IMR-90 (cell line): ENCODE measurements at regions not wholly inside any gene's neighbourhood (a gene's known extent, or its start where the extent isn't known, plus 50 kb on each side); places are given as distances from the start of the nearest gene placed in this dataset.

Source experiments
- ATAC-seq: fragments of 200-7000 bp; cut with Tn5 transposase; 2 replicates; pipeline ENCODE4 v1.9.1; 2020; ENCODE audit warnings: low read depth, mild to moderate bottlenecking, moderate library complexity
- BruUV-seq: library from RNA; stranded (reverse); fragments of 400-500 nt; replicated peaks from 2 replicates; lab custom pipeline; 2021; lab: Mats Ljungman, UMichigan
- CTCF ChIA-PET: fragments of 300-600 bp; formaldehyde crosslinking; extraction: SDS; loops from one replicate; lab custom pipeline; 2021; ENCODE audit warnings: antibody characterized with exemption; lab: Yijun Ruan, JAX
- POLR2A ChIA-PET: fragments of 300-600 bp; sonication (Branson Sonifier 250); formaldehyde crosslinking; loops from one replicate; lab custom pipeline; 2022; ENCODE audit warnings: antibody characterized with exemption; ENCODE audit not compliant: unreplicated experiment; lab: Charles Lee
- DNase-seq: peaks from one replicate; pipeline ENCODE4 v3.0.0; 2013
- H2AFZ ChIP-seq: replicated peaks from 2 replicates; pipeline ENCODE3; 2013; ENCODE audit warnings: low read length, mild to moderate bottlenecking; ENCODE audit not compliant: poor library complexity
- H2AK5ac ChIP-seq: 2 replicates; pipeline ENCODE4 v1.6.1; 2013; ENCODE audit warnings: low read depth, low read length, inconsistent platforms
- H2AK9ac ChIP-seq: replicated peaks from 2 replicates; pipeline ENCODE3; 2013; ENCODE audit warnings: mild to moderate bottlenecking, low read depth, low read length, moderate library complexity; ENCODE audit not compliant: poor library complexity
- H2BK120ac ChIP-seq: 2 replicates; pipeline ENCODE4 v1.6.1; 2013; ENCODE audit warnings: low read depth, low read length, inconsistent platforms
- H2BK15ac ChIP-seq: 3 replicates; pipeline ENCODE4 v1.6.1; 2013; ENCODE audit warnings: low read depth, low read length, inconsistent platforms
- H2BK20ac ChIP-seq: 2 replicates; pipeline ENCODE4 v1.6.1; 2013; ENCODE audit warnings: low read depth, mild to moderate bottlenecking, inconsistent platforms, low read length, moderate library complexity
- H2BK5ac ChIP-seq: 2 replicates; pipeline ENCODE4 v1.6.1; 2013; ENCODE audit warnings: mild to moderate bottlenecking, low read depth, low read length, inconsistent platforms; ENCODE audit not compliant: poor library complexity, severe bottlenecking
- H3K14ac ChIP-seq: replicated peaks from 2 replicates; pipeline ENCODE4 v1.6.1; 2013; ENCODE audit warnings: low read depth, low read length, inconsistent platforms
- H3K18ac ChIP-seq: 2 replicates; pipeline ENCODE4 v1.6.1; 2013; ENCODE audit warnings: low read depth, low read length, control low read depth
- H3K23ac ChIP-seq: 2 replicates; pipeline ENCODE4 v1.6.1; 2013; ENCODE audit warnings: low read depth, low read length, inconsistent platforms
- H3K27ac ChIP-seq: 2 replicates; pipeline ENCODE4 v1.5.1; 2013; ENCODE audit warnings: mild to moderate bottlenecking, control low read depth, low read length; ENCODE audit not compliant: insufficient read depth
- H3K27me3 ChIP-seq: 2 replicates; pipeline ENCODE4 v1.6.1; 2013; ENCODE audit warnings: low read length; ENCODE audit not compliant: control insufficient read depth, insufficient read depth
- H3K36me3 ChIP-seq: 2 replicates; pipeline ENCODE4 v1.6.1; 2013; ENCODE audit warnings: low read length, mixed read lengths; ENCODE audit not compliant: control insufficient read depth, insufficient read depth
- H3K4ac ChIP-seq: 2 replicates; pipeline ENCODE4 v1.6.1; 2013; ENCODE audit warnings: low read depth, low read length, inconsistent platforms
- H3K4me1 ChIP-seq: 2 replicates; pipeline ENCODE4 v1.6.1; 2013; ENCODE audit warnings: low read length, mixed read lengths; ENCODE audit not compliant: control insufficient read depth, insufficient read depth
- H3K4me2 ChIP-seq: 2 replicates; pipeline ENCODE4 v1.6.1; 2013; ENCODE audit warnings: low read depth, mild to moderate bottlenecking, control low read depth, low read length, moderate library complexity
- H3K4me3 ChIP-seq: 2 replicates; pipeline ENCODE4 v1.5.1; 2013; ENCODE audit warnings: low read depth, mild to moderate bottlenecking, control low read depth, low read length, moderate library complexity; ENCODE audit not compliant: insufficient read depth
- H3K56ac ChIP-seq: 2 replicates; pipeline ENCODE4 v1.6.1; 2013; ENCODE audit warnings: low read length, inconsistent platforms; ENCODE audit not compliant: insufficient read depth; ENCODE audit errors: extremely low read depth
- H3K79me1 ChIP-seq, 2 experiments: 2 replicates each; pipeline ENCODE4 v1.6.1; 2013; ENCODE audit warnings: low read length in 2 of 2, inconsistent platforms in 1 of 2, low read depth in 1 of 2
- H3K9ac ChIP-seq: 2 replicates; pipeline ENCODE4 v1.6.1; 2013; ENCODE audit warnings: low read depth, low read length, control low read depth
- H3K9me1 ChIP-seq: 2 replicates; pipeline ENCODE4 v1.6.1; 2013; ENCODE audit warnings: low read length, inconsistent platforms; ENCODE audit not compliant: insufficient read depth
- H3K9me3 ChIP-seq: 2 replicates; pipeline ENCODE4 v1.6.1; 2013; ENCODE audit warnings: low read length; ENCODE audit not compliant: control insufficient read depth, insufficient read depth
- H4K20me1 ChIP-seq: 2 replicates; pipeline ENCODE4 v1.6.1; 2013; ENCODE audit warnings: low read length, inconsistent platforms; ENCODE audit not compliant: insufficient read depth
- H4K5ac ChIP-seq: 2 replicates; pipeline ENCODE4 v1.6.1; 2013; ENCODE audit warnings: mild to moderate bottlenecking, low read depth, low read length, control low read depth
- H4K8ac ChIP-seq, 2 experiments: 2 replicates each; pipeline ENCODE4 v1.6.1; 2013; ENCODE audit warnings: low read depth in 2 of 2, low read length in 2 of 2, control low read depth in 1 of 2, inconsistent platforms in 1 of 2
- H4K91ac ChIP-seq: 2 replicates; pipeline ENCODE4 v1.6.1; 2013; ENCODE audit warnings: low read depth, low read length, inconsistent platforms; ENCODE audit not compliant: insufficient read depth
- CEBPB ChIP-seq: IDR thresholded peaks from 2 replicates; pipeline ENCODE4 v1.6.1; 2012; ENCODE audit warnings: low read depth, low read length, improper control_type of control experiment
- MXI1 ChIP-seq: IDR thresholded peaks from 2 replicates; pipeline ENCODE4 v1.6.1; 2012; ENCODE audit warnings: low read depth, mild to moderate bottlenecking, low read length, moderate library complexity, borderline replicate concordance
- NFE2L2 ChIP-seq: fragments of 150-350 bp; IDR thresholded peaks from 2 replicates; pipeline ENCODE4 v1.6.1; 2016; ENCODE audit warnings: low read depth, mild to moderate bottlenecking, low read length
- POLR2A ChIP-seq: IDR thresholded peaks from 2 replicates; pipeline ENCODE4 v1.6.1; 2012; ENCODE audit warnings: mild to moderate bottlenecking, low read depth, low read length
- RCOR1 ChIP-seq: IDR thresholded peaks from 2 replicates; pipeline ENCODE4 v1.6.1; 2012; ENCODE audit warnings: mild to moderate bottlenecking, low read length, improper control_type of control experiment; ENCODE audit not compliant: insufficient replicate concordance
- SMC3 ChIP-seq: fragments of 150-350 bp; IDR thresholded peaks from 2 replicates; pipeline ENCODE4 v1.6.1; 2016; ENCODE audit warnings: low read depth, mild to moderate bottlenecking, antibody characterized with exemption, low read length, moderate library complexity
- USF2 ChIP-seq: fragments of 150-350 bp; IDR thresholded peaks from 2 replicates; pipeline ENCODE4 v1.6.1; 2017; ENCODE audit warnings: mild to moderate bottlenecking, antibody characterized with exemption, low read length, low read depth
- WGBS, 2 experiments: methylation state at CpG; one replicate each; pipeline versions ENCODE4 v1.1.5 to v1.1.7; 2013; ENCODE audit warnings: missing lambda C conversion rate in 2 of 2; ENCODE audit not compliant: insufficient read length in 1 of 2; ENCODE audit errors: extremely low coverage in 2 of 2; 5-methylcytosine and 5-hydroxymethylcytosine counted together
- dilution Hi-C: fragments of 300-500 bp; cut with HindIII; formaldehyde crosslinking; loops from one replicate; pipeline ENCODE4 v1.14.3; 2018; ENCODE audit warnings: low sequenced_read_pairs; ENCODE audit not compliant: unreplicated experiment
- in situ Hi-C: fragments of 300-500 bp; cut with MboI; formaldehyde crosslinking; loops from 3 replicates; pipeline ENCODE4 v1.14.3; 2019; ENCODE audit warnings: low sequenced_read_pairs, inconsistent platforms, mixed read lengths
- intact Hi-C: fragments of 100-400 bp; cut with micrococcal nuclease; formaldehyde crosslinking; loops from 2 replicates; pipeline ENCODE4 v1.10.0; 2022

- ChIA-PET CTCF (no interaction called here), POLR2A (no interaction called here)
- H3K14ac ChIP-seq = no peak overlapping the region
- H3K79me1 ChIP-seq = no peaks in the 10 kb centered on the region
- BruUV-seq = no TSS peak
- no peak overlapping the region for H3K27ac ChIP-seq
- TF ChIP-seq USF2 (no peak), CEBPB (no peak), POLR2A (no peak), NFE2L2 (no peak), MXI1 (no peak), SMC3 (no peak), RCOR1 (no peak)
- H2BK20ac ChIP-seq = no peak overlapping the region
- no peak overlapping the region for H3K23ac ChIP-seq
- H3K9ac ChIP-seq = no peak overlapping the region
- dilution Hi-C loops (no loop called here), in situ Hi-C loops (no loop called here), intact Hi-C loops (no loop called here)
- H4K20me1 ChIP-seq = no peaks in the 10 kb centered on the region
- H3K36me3 ChIP-seq = no peaks in the 10 kb centered on the region
- DNase-seq (no peak), ATAC-seq (no peak)
- H3K4me3 ChIP-seq = no peak overlapping the region
- no peak overlapping the region for H2AK5ac ChIP-seq
- no peaks in the 10 kb centered on the region for H3K4me1 ChIP-seq
- no peak overlapping the region for H2AK9ac ChIP-seq
- H3K9me3 ChIP-seq = peaks cover 7% of the 10 kb centered on the region
- no peak overlapping the region for H3K56ac ChIP-seq
- H3K4me2 ChIP-seq = no peak overlapping the region
- H2BK5ac ChIP-seq = no peak overlapping the region
- H3K9me1 ChIP-seq = no peaks in the 10 kb centered on the region
- H2BK120ac ChIP-seq = no peak overlapping the region
- H4K91ac ChIP-seq = no peak overlapping the region
- H2AFZ ChIP-seq = no peak overlapping the region
- H3K18ac ChIP-seq = no peak overlapping the region
- no peak overlapping the region for H2BK15ac ChIP-seq
- H4K5ac ChIP-seq = no peak overlapping the region
- H4K8ac ChIP-seq = no peak overlapping the region
- H3K27me3 ChIP-seq = no peaks in the 10 kb centered on the region
- no CpG with 5 or more reads among the region's 3 CpGs for WGBS, 2 experiments
- H3K4ac ChIP-seq = no peak overlapping the region
Measured at GRCh38 chr5:118678746-118679145, 309.6 kb downstream of the DTWD2 start.
